ENCODE measurements at regions not wholly inside any gene's neighbourhood (a gene's known extent, or its start where the extent isn't known, plus 50 kb on each side); places are given as distances from the start of the nearest gene placed in this dataset.

GRCh38 chr5:38795986-38796741 lies 49.6 kb upstream of the OSMR start:
- no peak for DNase-seq
- POLR2A ChIA-PET: no interaction called here
- Mint-ChIP-seq H3K27me3 (peaks cover 38% of the 10 kb centered on the region), H3K9me3 (no peaks in the 10 kb centered on the region), H3K36me3 (ENCODE audit: low read depth) (no peaks in the 10 kb centered on the region), H3K4me1 (ENCODE audit: low read depth) (no peaks in the 10 kb centered on the region), H3K27ac (no peak overlapping the region), H3K4me3 (no peak overlapping the region)
- Histone ChIP-seq H3K27me3 (ENCODE audit: control insufficient read depth in 1 of 2, insufficient read depth in 2 of 2, low read length in 2 of 2) (peaks cover 0 to 5% of the 10 kb centered on the region in 2 experiments), H3K4me1 (ENCODE audit: insufficient read depth, low read length) (no peaks in the 10 kb centered on the region), H3K9me3 (ENCODE audit: control insufficient read depth in 1 of 2, insufficient read depth in 1 of 2, low read length in 2 of 2) (peaks cover 0 to 3% of the 10 kb centered on the region in 2 experiments), H3K27ac (ENCODE audit: low read depth in 1 of 2, low read length in 2 of 2) (no peak overlapping the region), H3K36me3 (ENCODE audit: insufficient read depth, low read length) (no peaks in the 10 kb centered on the region), H3K4me3 (ENCODE audit: low read length) (no peak overlapping the region)
- ATAC-seq (ENCODE audit: poor library complexity): no peak
- no peak for TF ChIP-seq CTCF (IDR thresholded peaks at IDR 0.05)
- intact Hi-C loops (cut with DNase I, micrococcal nuclease): no loop called here
- CTCF ChIA-PET: no interaction called here

Data from CD4-positive, alpha-beta T cell (primary cell).